ENCODE measurements at regions not wholly inside any gene's neighbourhood (a gene's known extent, or its start where the extent isn't known, plus 50 kb on each side); places are given as distances from the start of the nearest gene placed in this dataset.
"Not testable (repeated sequence)": the region's sequence is repeated elsewhere in the genome, so short reads cannot be mapped to it uniquely, and the experiment has no call there.

GRCh38 chr2:172313715-172314341, 113.6 kb upstream of the ITGA6 start:
- no peaks in the 10 kb centered on the region for H3K9me2 ChIP-seq (ENCODE audit: insufficient read depth, low read length)
- H3K4me2 ChIP-seq (ENCODE audit: low read length), result no peak overlapping the region
- no peaks in the 10 kb centered on the region for H3K9me3 ChIP-seq (ENCODE audit: low read length)
- CTCF ChIA-PET (ENCODE audit: unreplicated experiment), result interaction anchor here (0.6 kb wide), 1 partner anchor 177 kb away, joined by 3 read pairs; no protein-coding TSS in a partner anchor
- no peak for DNase-seq (ENCODE audit: low spot score)
- intact Hi-C loops (cut with micrococcal nuclease; ENCODE audit: unreplicated experiment), result no loop called here
- no peak overlapping the region for H3K27ac ChIP-seq (ENCODE audit: low read depth, low read length, poor library complexity, severe bottlenecking)
- H4K20me1 ChIP-seq (ENCODE audit: insufficient read depth, low read length), result no peaks in the 10 kb centered on the region
- no TSS peak for BruUV-seq (replicated peaks)
- no peak overlapping the region for H3K4me3 ChIP-seq (ENCODE audit: low read depth, low read length, poor library complexity, severe bottlenecking)
- TF ChIP-seq CTCF (conservative IDR thresholded peaks at IDR 0.05; ENCODE audit: low read length) (no peak), EZH2phosphoT487 (IDR thresholded peaks at IDR 0.05; ENCODE audit: borderline replicate concordance, low read depth, low read length) (no peak)
- H2AFZ ChIP-seq (ENCODE audit: low read length), result no peak overlapping the region
- no peaks in the 10 kb centered on the region for H3K36me3 ChIP-seq (ENCODE audit: insufficient read depth, low read length)
- H3K4me1 ChIP-seq (ENCODE audit: insufficient read depth, low read length, poor library complexity, severe bottlenecking), result no peaks in the 10 kb centered on the region
- POLR2A ChIA-PET, result interaction anchor here (0.8 kb wide), 1 partner anchor 9 kb away, joined by 3 read pairs; no protein-coding TSS in a partner anchor
- no peaks in the 10 kb centered on the region for H3K79me2 ChIP-seq (ENCODE audit: insufficient read depth, low read depth, low read length)

- H3K36me3 ChIP-seq (ENCODE audit: insufficient read depth, low read length); H3K9me3 ChIP-seq (ENCODE audit: low read length); POLR2A ChIA-PET; H2AFZ ChIP-seq (ENCODE audit: low read length); H3K27ac ChIP-seq (ENCODE audit: low read depth, low read length, poor library complexity, severe bottlenecking); H3K79me2 ChIP-seq (ENCODE audit: insufficient read depth, low read depth, low read length); BruUV-seq (replicated peaks); H4K20me1 ChIP-seq (ENCODE audit: insufficient read depth, low read length); CTCF ChIA-PET (ENCODE audit: unreplicated experiment); intact Hi-C loops (cut with micrococcal nuclease; ENCODE audit: unreplicated experiment); H3K4me2 ChIP-seq (ENCODE audit: low read length); H3K4me1 ChIP-seq (ENCODE audit: insufficient read depth, low read length, poor library complexity, severe bottlenecking); H3K4me3 ChIP-seq (ENCODE audit: low read depth, low read length, poor library complexity, severe bottlenecking); DNase-seq (ENCODE audit: low spot score); H3K9me2 ChIP-seq (ENCODE audit: insufficient read depth, low read length): not testable (repeated sequence)
Measured at GRCh38 chr2:172315070-172315469, 112.3 kb upstream of the ITGA6 start.

- BruUV-seq (replicated peaks), result no TSS peak
- CTCF ChIA-PET (ENCODE audit: unreplicated experiment), result no interaction called here
Measured at GRCh38 chr2:172322049-172322448, 105.3 kb upstream of the ITGA6 start.

More at GRCh38 chr2:172322049-172322448, 105.3 kb upstream of the ITGA6 start:
- H3K4me3 ChIP-seq (ENCODE audit: low read depth, low read length, poor library complexity, severe bottlenecking), result no peak overlapping the region
- H3K9me2 ChIP-seq (ENCODE audit: insufficient read depth, low read length), result no peaks in the 10 kb centered on the region
- no peaks in the 10 kb centered on the region for H3K9me3 ChIP-seq (ENCODE audit: low read length)
- H3K79me2 ChIP-seq (ENCODE audit: insufficient read depth, low read depth, low read length), result no peaks in the 10 kb centered on the region
- TF ChIP-seq CTCF (conservative IDR thresholded peaks at IDR 0.05; ENCODE audit: low read length) (no peak), EZH2phosphoT487 (IDR thresholded peaks at IDR 0.05; ENCODE audit: borderline replicate concordance, low read depth, low read length) (no peak)
- H2AFZ ChIP-seq (ENCODE audit: low read length), result no peak overlapping the region
- H3K27ac ChIP-seq (ENCODE audit: low read depth, low read length, poor library complexity, severe bottlenecking), result no peak overlapping the region
- intact Hi-C loops (cut with micrococcal nuclease; ENCODE audit: unreplicated experiment), result no loop called here
- no peaks in the 10 kb centered on the region for H4K20me1 ChIP-seq (ENCODE audit: insufficient read depth, low read length)
- H3K4me2 ChIP-seq (ENCODE audit: low read length), result no peak overlapping the region
- H3K4me1 ChIP-seq (ENCODE audit: insufficient read depth, low read length, poor library complexity, severe bottlenecking), result no peaks in the 10 kb centered on the region
- DNase-seq (ENCODE audit: low spot score), result no peak
- no peaks in the 10 kb centered on the region for H3K36me3 ChIP-seq (ENCODE audit: insufficient read depth, low read length)
- POLR2A ChIA-PET, result interaction anchor here (0.7 kb wide), 1 partner anchor 97 kb away, joined by 7 read pairs; no protein-coding TSS in a partner anchor
